ENCODE measurements at regions not wholly inside any gene's neighbourhood (a gene's known extent, or its start where the extent isn't known, plus 50 kb on each side); places are given as distances from the start of the nearest gene placed in this dataset.
"Not testable (repeated sequence)": the region's sequence is repeated elsewhere in the genome, so short reads cannot be mapped to it uniquely, and the experiment has no call there.

- no peak overlapping the region for H3K4me3 ChIP-seq (ENCODE audit: insufficient read length, low read depth)
- no peaks in the 10 kb centered on the region for H3K4me1 ChIP-seq (ENCODE audit: insufficient read depth, insufficient read length)
- H3K27me3 ChIP-seq (ENCODE audit: insufficient read depth, insufficient read length), result no peaks in the 10 kb centered on the region
- no peaks in the 10 kb centered on the region for H3K9me3 ChIP-seq (ENCODE audit: insufficient read depth, low read length)
- H3K9ac ChIP-seq (ENCODE audit: insufficient read length, low read depth), result no peak overlapping the region
- TF ChIP-seq SUZ12 (IDR thresholded peaks at IDR 0.05; ENCODE audit: extremely low read depth, insufficient read depth, insufficient read length) (no peak), YY1 (IDR thresholded peaks at IDR 0.05; ENCODE audit: insufficient read depth, insufficient read length) (no peak), ZNF274 (IDR thresholded peaks at IDR 0.05; ENCODE audit: low read depth, low read length) (no peak)
- DNase-seq (ENCODE audit: low read depth, low spot score), result no peak
- no peaks in the 10 kb centered on the region for H3K36me3 ChIP-seq (ENCODE audit: insufficient read depth, insufficient read length, low read length)
These were observed 543.8 kb upstream of the NRP1 start for GRCh38 chr10:33878238-33878786.

GRCh38 chr10:33876584-33877400, 542.3 kb upstream of the NRP1 start:
- DNase-seq (ENCODE audit: low read depth, low spot score), result no peak
- Histone ChIP-seq H3K9me3 (ENCODE audit: insufficient read depth, low read length) (no peaks in the 10 kb centered on the region), H3K4me3 (ENCODE audit: insufficient read length, low read depth) (no peak overlapping the region), H3K4me1 (ENCODE audit: insufficient read depth, insufficient read length) (no peaks in the 10 kb centered on the region), H3K9ac (ENCODE audit: insufficient read length, low read depth) (no peak overlapping the region), H3K27me3 (ENCODE audit: insufficient read depth, insufficient read length) (no peaks in the 10 kb centered on the region), H3K36me3 (ENCODE audit: insufficient read depth, insufficient read length, low read length) (no peaks in the 10 kb centered on the region)
- TF ChIP-seq YY1 (IDR thresholded peaks at IDR 0.05; ENCODE audit: insufficient read depth, insufficient read length), result no peak
- no peak for TF ChIP-seq SUZ12 (IDR thresholded peaks at IDR 0.05; ENCODE audit: extremely low read depth, insufficient read depth, insufficient read length)
- TF ChIP-seq ZNF274 (IDR thresholded peaks at IDR 0.05; ENCODE audit: low read depth, low read length), result no peak

- no peak overlapping the region for H3K4me3 ChIP-seq (ENCODE audit: insufficient read length, low read depth)
- TF ChIP-seq ZNF274 (IDR thresholded peaks at IDR 0.05; ENCODE audit: low read depth, low read length), result no peak
- TF ChIP-seq YY1 (IDR thresholded peaks at IDR 0.05; ENCODE audit: insufficient read depth, insufficient read length), result no peak
- no peak for TF ChIP-seq SUZ12 (IDR thresholded peaks at IDR 0.05; ENCODE audit: extremely low read depth, insufficient read depth, insufficient read length)
- H3K9ac ChIP-seq (ENCODE audit: insufficient read length, low read depth), result no peak overlapping the region
- H3K36me3 ChIP-seq (ENCODE audit: insufficient read depth, insufficient read length, low read length), result no peaks in the 10 kb centered on the region
- no peaks in the 10 kb centered on the region for H3K27me3 ChIP-seq (ENCODE audit: insufficient read depth, insufficient read length)
- no peaks in the 10 kb centered on the region for H3K4me1 ChIP-seq (ENCODE audit: insufficient read depth, insufficient read length)
- no peak for DNase-seq (ENCODE audit: low read depth, low spot score)
- no peaks in the 10 kb centered on the region for H3K9me3 ChIP-seq (ENCODE audit: insufficient read depth, low read length)
These were observed 541.6 kb upstream of the NRP1 start for GRCh38 chr10:33875924-33876583.

DNA sequence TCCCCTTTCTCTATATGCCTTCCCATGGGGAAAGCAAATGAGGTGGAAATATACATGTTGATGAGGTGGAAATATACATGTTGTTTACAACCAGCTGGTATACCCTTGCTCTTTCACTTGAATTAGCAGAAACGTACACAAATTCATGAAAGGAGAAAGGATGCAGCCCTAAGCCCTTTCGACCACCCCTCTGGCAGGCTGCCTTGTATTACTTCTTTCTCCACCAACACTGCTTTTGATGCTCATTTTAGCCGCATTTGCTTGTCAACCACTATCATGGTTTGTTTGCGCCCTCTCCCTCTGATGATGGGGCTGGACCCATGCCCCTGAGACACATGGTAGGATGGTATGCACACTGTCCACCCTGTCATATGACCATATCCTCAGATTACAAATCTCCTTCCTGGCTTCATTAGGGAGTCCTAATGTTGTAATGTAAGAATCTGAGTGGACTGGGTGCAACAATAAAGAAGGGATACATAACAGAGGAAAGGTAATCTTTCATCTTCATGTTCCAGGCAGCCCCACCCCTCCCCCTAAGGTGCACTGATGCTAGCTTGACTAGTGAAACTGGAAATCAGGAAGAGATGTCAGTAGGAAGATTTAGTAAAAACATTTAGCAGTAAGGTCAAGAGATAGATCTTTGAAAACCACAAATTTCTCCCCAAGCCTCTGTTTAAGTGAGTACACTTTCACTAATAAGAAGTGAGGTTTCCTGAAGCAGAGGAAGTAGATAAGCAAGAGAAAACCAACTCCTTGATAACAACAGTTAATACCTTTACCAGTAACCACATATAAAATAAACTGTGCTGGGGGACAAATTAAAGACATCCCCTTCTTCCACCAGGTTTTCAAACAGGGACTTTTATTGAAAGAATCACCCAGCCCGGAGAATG, 536.8 kb upstream of the NRP1 start:
- DNase-seq (ENCODE audit: low read depth, low spot score), result no peak
- Histone ChIP-seq H3K4me3 (ENCODE audit: insufficient read length, low read depth) (no peak overlapping the region), H3K27me3 (ENCODE audit: insufficient read depth, insufficient read length) (no peaks in the 10 kb centered on the region), H3K9ac (ENCODE audit: insufficient read length, low read depth) (no peak overlapping the region), H3K36me3 (ENCODE audit: insufficient read depth, insufficient read length, low read length) (no peaks in the 10 kb centered on the region), H3K9me3 (ENCODE audit: insufficient read depth, low read length) (no peaks in the 10 kb centered on the region), H3K4me1 (ENCODE audit: insufficient read depth, insufficient read length) (no peaks in the 10 kb centered on the region)
- TF ChIP-seq YY1 (IDR thresholded peaks at IDR 0.05; ENCODE audit: insufficient read depth, insufficient read length) (no peak), SUZ12 (IDR thresholded peaks at IDR 0.05; ENCODE audit: extremely low read depth, insufficient read depth, insufficient read length) (no peak), ZNF274 (IDR thresholded peaks at IDR 0.05; ENCODE audit: low read depth, low read length) (no peak)

- TF ChIP-seq YY1 (IDR thresholded peaks at IDR 0.05; ENCODE audit: insufficient read depth, insufficient read length) (no peak), ZNF274 (IDR thresholded peaks at IDR 0.05; ENCODE audit: low read depth, low read length) (no peak), SUZ12 (IDR thresholded peaks at IDR 0.05; ENCODE audit: extremely low read depth, insufficient read depth, insufficient read length) (no peak)
- Histone ChIP-seq H3K4me3 (ENCODE audit: insufficient read length, low read depth) (no peak overlapping the region), H3K4me1 (ENCODE audit: insufficient read depth, insufficient read length) (no peaks in the 10 kb centered on the region), H3K9me3 (ENCODE audit: insufficient read depth, low read length) (no peaks in the 10 kb centered on the region), H3K9ac (ENCODE audit: insufficient read length, low read depth) (no peak overlapping the region), H3K36me3 (ENCODE audit: insufficient read depth, insufficient read length, low read length) (no peaks in the 10 kb centered on the region), H3K27me3 (ENCODE audit: insufficient read depth, insufficient read length) (no peaks in the 10 kb centered on the region)
- DNase-seq (ENCODE audit: low read depth, low spot score), result no peak
These were observed 535.0 kb upstream of the NRP1 start for GRCh38 chr10:33869481-33869880.

- H3K9ac ChIP-seq (ENCODE audit: insufficient read length, low read depth), result no peak overlapping the region
- TF ChIP-seq SUZ12 (IDR thresholded peaks at IDR 0.05; ENCODE audit: extremely low read depth, insufficient read depth, insufficient read length) (no peak), ZNF274 (IDR thresholded peaks at IDR 0.05; ENCODE audit: low read depth, low read length) (no peak), YY1 (IDR thresholded peaks at IDR 0.05; ENCODE audit: insufficient read depth, insufficient read length) (no peak)
- H3K9me3 ChIP-seq (ENCODE audit: insufficient read depth, low read length), result no peaks in the 10 kb centered on the region
- H3K4me3 ChIP-seq (ENCODE audit: insufficient read length, low read depth), result no peak overlapping the region
- no peaks in the 10 kb centered on the region for H3K4me1 ChIP-seq (ENCODE audit: insufficient read depth, insufficient read length)
- no peak for DNase-seq (ENCODE audit: low read depth, low spot score)
- H3K36me3 ChIP-seq (ENCODE audit: insufficient read depth, insufficient read length, low read length), result no peaks in the 10 kb centered on the region
- no peaks in the 10 kb centered on the region for H3K27me3 ChIP-seq (ENCODE audit: insufficient read depth, insufficient read length)
These were observed 534.6 kb upstream of the NRP1 start for GRCh38 chr10:33869028-33869427.

- H3K9me3 ChIP-seq (ENCODE audit: insufficient read depth, low read length); H3K36me3 ChIP-seq (ENCODE audit: insufficient read depth, insufficient read length, low read length); H3K27me3 ChIP-seq (ENCODE audit: insufficient read depth, insufficient read length); H3K4me1 ChIP-seq (ENCODE audit: insufficient read depth, insufficient read length); H3K9ac ChIP-seq (ENCODE audit: insufficient read length, low read depth); H3K4me3 ChIP-seq (ENCODE audit: insufficient read length, low read depth); DNase-seq (ENCODE audit: low read depth, low spot score): not testable (repeated sequence)
These were observed 532.8 kb upstream of the NRP1 start for GRCh38 chr10:33867199-33867789.

All from NT2/D1 (cell line).